Lung (tissue), 11 donors: ENCODE measurements at regions not wholly inside any gene's neighbourhood (a gene's known extent, or its start where the extent isn't known, plus 50 kb on each side); places are given as distances from the start of the nearest gene placed in this dataset.

Experiments used
- ATAC-seq: fragments of 200-7000 bp; cut with Tn5 transposase; one replicate; pipeline ENCODE4 v1.9.1; 2020; ENCODE audit warnings: moderate number of reproducible peaks; ENCODE audit not compliant: insufficient read depth, low FRiP score
- DNase-seq, 3 donors: peaks; one replicate each; pipeline ENCODE4 v3.0.0-alpha.2; 2013 to 2017
- H3K27ac ChIP-seq, 2 donors: one replicate each; pipeline ENCODE4 v1.5.1; 2013; ENCODE audit warnings: mild to moderate bottlenecking in 2 of 2, moderate library complexity in 2 of 2, control low read depth in 1 of 2, inconsistent platforms in 1 of 2, low read depth in 1 of 2, low read length in 1 of 2
- H3K27me3 ChIP-seq, 3 donors: one replicate each; pipeline ENCODE4 v1.5.1; 2013; ENCODE audit warnings: low read length in 2 of 3; ENCODE audit not compliant: control insufficient read depth in 3 of 3, insufficient read depth in 3 of 3
- H3K36me3 ChIP-seq, 4 donors: one replicate each; pipeline ENCODE4 v1.5.1; 2013; ENCODE audit warnings: low read length in 4 of 4, mild to moderate bottlenecking in 1 of 4, moderate library complexity in 1 of 4; ENCODE audit not compliant: control insufficient read depth in 4 of 4, insufficient read depth in 4 of 4
- H3K4me1 ChIP-seq, 5 donors: one replicate each; pipeline ENCODE4 v1.5.1; 2013; ENCODE audit warnings: low read length in 5 of 5, mild to moderate bottlenecking in 2 of 5, moderate library complexity in 1 of 5; ENCODE audit not compliant: control insufficient read depth in 5 of 5, insufficient read depth in 5 of 5
- H3K4me3 ChIP-seq: one replicate; pipeline ENCODE4 v1.5.1; 2013; ENCODE audit warnings: mild to moderate bottlenecking, control low read depth, moderate library complexity
- H3K9ac ChIP-seq, 2 donors: one replicate each; pipeline ENCODE4 v1.5.1; 2013; ENCODE audit warnings: low read length in 2 of 2, control low read depth in 1 of 2; ENCODE audit not compliant: insufficient read depth in 1 of 2
- H3K9me3 ChIP-seq, 4 donors: one replicate each; pipeline ENCODE4 v1.5.1; 2013; ENCODE audit warnings: low read length in 3 of 4, mild to moderate bottlenecking in 1 of 4, moderate library complexity in 1 of 4; ENCODE audit not compliant: control insufficient read depth in 4 of 4, insufficient read depth in 3 of 4
- WGBS, 2 donors: extraction: QIAGEN DNeasy Blood & Tissue Kit; methylation state at CpG; one replicate each; pipeline ENCODE4 v1.1.7; 2013; 5-methylcytosine and 5-hydroxymethylcytosine counted together
- TF ChIP-seq, protein P1 (sequence below): IDR thresholded peaks from 2 replicates; pipeline ENCODE4 v1.5.1; 2012; ENCODE audit warnings: mild to moderate bottlenecking; ENCODE audit errors: control extremely low read depth, extremely low read depth
- donor health status: control.
- donor health status: control.
- donor health status: Bipolar disorder and iron deficiency.
- donor health status: healthy.
- donor health status: DM: yes; HTN: yes; CAD: no.

DNA sequence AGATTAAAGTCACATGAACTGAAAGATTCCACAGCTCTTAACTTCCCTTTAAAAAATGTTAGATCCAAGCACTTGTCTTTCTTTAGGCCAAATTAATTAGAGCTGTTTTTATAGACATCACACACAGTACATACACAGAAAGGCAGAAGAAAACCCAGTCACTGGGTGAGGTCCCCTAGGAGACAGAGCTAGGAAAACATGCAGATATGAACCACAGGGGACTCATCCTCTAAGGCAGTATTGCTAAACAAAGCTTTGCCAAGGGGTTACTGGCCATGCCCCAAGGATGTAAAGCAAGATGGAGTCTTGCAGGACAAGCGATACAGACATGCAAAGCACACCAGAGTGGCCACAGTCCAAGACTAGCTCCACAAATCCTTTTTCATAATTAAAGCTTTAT lies 227.0 kb downstream of the SEMA6A start:
- Histone ChIP-seq H3K9ac (no peak overlapping the region), H3K27ac (no peak overlapping the region), H3K9me3 (peaks cover 0 to 9% (median 2%) of the 10 kb centered on the region in 4 donors), H3K4me3 (no peak overlapping the region), H3K36me3 (peaks cover 0 to 3% (median 0%) of the 10 kb centered on the region in 4 donors), H3K4me1 (peaks cover 0 to 2% (median 0%) of the 10 kb centered on the region in 5 donors), H3K27me3 (no peaks in the 10 kb centered on the region)
- WGBS, 2 donors = 97% methylated on average over 1 of the region's 1 CpG
- DNase-seq (no peak), ATAC-seq (no peak)
- TF ChIP-seq, protein P1, sequence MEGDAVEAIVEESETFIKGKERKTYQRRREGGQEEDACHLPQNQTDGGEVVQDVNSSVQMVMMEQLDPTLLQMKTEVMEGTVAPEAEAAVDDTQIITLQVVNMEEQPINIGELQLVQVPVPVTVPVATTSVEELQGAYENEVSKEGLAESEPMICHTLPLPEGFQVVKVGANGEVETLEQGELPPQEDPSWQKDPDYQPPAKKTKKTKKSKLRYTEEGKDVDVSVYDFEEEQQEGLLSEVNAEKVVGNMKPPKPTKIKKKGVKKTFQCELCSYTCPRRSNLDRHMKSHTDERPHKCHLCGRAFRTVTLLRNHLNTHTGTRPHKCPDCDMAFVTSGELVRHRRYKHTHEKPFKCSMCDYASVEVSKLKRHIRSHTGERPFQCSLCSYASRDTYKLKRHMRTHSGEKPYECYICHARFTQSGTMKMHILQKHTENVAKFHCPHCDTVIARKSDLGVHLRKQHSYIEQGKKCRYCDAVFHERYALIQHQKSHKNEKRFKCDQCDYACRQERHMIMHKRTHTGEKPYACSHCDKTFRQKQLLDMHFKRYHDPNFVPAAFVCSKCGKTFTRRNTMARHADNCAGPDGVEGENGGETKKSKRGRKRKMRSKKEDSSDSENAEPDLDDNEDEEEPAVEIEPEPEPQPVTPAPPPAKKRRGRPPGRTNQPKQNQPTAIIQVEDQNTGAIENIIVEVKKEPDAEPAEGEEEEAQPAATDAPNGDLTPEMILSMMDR = no peak

DNA sequence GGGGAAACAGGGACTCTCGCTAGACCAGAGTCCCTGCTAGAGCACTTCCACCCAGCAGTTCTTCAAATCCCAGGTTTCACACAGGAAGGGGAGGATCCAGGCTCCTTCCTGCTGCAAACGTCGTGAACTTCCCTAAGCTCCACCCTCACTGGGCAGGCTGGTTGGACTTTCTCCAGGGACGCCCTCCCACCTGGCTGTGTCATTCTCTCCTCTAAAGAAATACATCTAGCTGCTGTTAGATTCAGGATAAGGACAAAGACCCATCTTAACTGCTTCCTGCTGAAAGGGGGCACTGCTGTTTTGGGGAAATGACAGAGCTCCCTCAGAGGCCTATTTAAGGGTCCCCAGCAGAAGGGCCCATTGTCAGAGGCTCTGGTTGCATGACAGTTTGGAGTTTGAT lies 230.7 kb downstream of the SEMA6A start:
- DNase-seq (no peak), ATAC-seq (no peak)
- H3K4me3 ChIP-seq = peak overlapping the region; percentile 4
- no peak overlapping the region for H3K9ac ChIP-seq
- H3K36me3 ChIP-seq = peaks cover 0 to 3% (median 0%) of the 10 kb centered on the region in 4 donors
- peaks cover 0 to 2% (median 0%) of the 10 kb centered on the region in 5 donors for H3K4me1 ChIP-seq
- peaks cover 0 to 9% (median 2%) of the 10 kb centered on the region in 4 donors for H3K9me3 ChIP-seq
- WGBS, 2 donors = 32 to 56% methylated on average over 4 of the region's 4 CpGs
- TF ChIP-seq, protein P1 = no peak
- no peak overlapping the region for H3K27ac ChIP-seq
- H3K27me3 ChIP-seq = no peaks in the 10 kb centered on the region
